ENCODE measurements at regions not wholly inside any gene's neighbourhood (a gene's known extent, or its start where the extent isn't known, plus 50 kb on each side); places are given as distances from the start of the nearest gene placed in this dataset.
A peak's percentile ranks its signal among the peaks of the same experiment; 100 is the strongest.
"Not testable (repeated sequence)": the region's sequence is repeated elsewhere in the genome, so short reads cannot be mapped to it uniquely, and the experiment has no call there.

DNA sequence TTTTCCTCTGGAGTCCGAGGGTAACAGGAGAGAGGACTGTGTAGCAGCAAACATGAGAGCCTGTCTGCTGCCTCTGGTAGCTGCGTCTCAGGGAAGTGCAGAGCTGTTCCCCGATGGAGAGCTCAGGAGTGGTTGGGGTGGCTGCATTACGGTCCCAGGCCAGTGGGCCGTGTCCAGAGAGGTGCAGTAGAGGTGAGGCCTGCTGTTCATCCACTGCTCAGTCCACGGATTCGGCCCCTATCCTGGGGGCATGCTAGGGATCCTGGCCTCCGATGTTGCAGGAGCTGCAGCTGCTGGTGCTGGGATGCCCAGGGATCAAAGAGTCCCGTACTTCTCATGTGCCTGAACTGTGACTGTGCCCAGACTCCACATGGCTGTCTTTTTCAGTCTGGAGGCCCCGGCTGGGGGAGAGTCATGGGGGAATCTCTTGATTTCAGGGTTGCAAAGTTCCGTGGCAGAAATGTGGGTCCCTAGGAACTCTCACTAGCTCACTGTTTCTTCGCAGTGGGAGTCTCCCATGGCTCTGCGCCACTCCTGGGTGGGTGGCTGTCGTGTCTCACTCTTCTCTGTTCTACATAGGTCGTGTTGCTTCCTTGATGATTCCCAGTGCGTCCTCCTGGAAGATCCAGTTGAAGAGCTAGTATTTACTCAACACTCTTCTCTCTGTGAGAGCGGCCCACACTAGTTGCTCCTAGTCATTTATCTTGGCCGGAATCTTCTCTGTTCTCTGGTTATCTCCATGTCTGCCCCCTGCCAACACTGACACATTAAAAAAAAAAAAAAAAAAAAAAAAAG, 109.5 kb upstream of the CENPE start:
- no peak for DNase-seq (ENCODE audit: low spot score)

DNA sequence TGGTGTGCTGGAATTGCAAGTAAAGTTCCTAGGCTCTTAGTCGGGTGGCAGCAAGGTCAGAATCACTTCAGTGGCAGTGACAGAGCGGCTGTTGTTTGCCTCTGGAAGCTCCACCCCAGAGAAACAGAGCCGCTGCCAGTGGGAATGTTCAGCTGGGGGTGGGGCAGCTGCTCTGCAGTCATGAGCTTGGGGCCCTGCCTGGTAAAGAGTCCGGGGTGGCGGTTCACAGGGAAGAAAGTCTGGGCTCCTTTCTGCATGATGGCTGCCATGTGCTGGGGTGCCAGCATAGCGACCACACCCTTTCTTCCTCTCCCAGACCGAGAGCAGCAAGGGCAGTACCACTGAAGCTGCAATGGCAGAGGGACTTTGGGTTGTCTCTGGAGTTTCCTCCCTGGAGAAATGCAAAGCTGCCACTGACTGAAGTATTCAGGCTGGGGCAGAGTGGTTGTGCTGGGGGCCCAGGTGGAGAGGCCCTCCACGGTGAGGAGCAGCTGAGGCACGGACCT, 108.8 kb upstream of the CENPE start:
- DNase-seq (ENCODE audit: low spot score), result peak; percentile 7

DNA sequence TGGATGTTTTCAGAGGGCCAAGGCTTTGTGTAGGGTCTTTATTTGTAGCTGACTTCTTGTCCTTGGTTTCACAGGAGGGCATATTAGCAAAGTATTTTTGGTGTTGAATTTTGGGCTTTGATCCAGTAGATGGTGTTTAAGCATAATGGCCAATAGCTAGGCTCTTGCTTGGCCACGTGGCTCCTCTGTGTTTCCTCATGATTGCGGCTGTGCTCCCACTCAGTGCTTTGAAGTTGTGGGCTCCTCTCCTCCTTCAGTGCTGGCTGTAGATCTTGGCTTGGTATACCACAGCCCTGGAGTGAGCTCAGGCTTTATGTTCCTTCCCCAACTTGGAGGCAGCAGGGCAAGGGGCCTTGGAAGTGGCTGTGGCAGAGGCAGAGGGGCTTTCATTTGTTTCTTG, 107.2 kb upstream of the CENPE start:
- no peak for DNase-seq (ENCODE audit: low spot score)

GRCh38 chr4:103303011-103303410, 104.9 kb upstream of the CENPE start:
- DNase-seq (ENCODE audit: low spot score), result no peak

DNA sequence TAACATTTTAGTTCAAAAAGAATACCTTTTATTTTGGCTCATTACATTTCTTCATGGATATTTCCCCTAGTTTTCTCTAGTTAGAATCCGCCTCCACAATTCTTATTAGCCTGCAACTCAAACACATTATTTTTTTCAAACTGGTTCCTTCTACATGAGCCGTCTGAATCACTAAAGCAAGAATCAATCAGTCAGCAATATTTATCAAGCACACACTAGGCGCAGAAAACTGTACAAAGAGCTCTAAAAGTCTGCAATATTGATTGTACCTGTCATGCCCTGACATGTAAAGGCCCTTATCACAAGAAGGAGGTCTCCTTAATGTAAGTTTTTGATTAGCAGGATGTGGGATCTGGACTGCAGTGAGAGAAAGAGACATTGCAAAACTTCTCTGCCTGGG, 94.8 kb upstream of the CENPE start:
- no peak for DNase-seq (ENCODE audit: low spot score)

GRCh38 chr4:103292373-103292772, 94.2 kb upstream of the CENPE start:
- DNase-seq (ENCODE audit: low spot score), result no peak

- no peak for DNase-seq (ENCODE audit: low spot score)
These were observed 91.0 kb upstream of the CENPE start for GRCh38 chr4:103289186-103289585.

DNA sequence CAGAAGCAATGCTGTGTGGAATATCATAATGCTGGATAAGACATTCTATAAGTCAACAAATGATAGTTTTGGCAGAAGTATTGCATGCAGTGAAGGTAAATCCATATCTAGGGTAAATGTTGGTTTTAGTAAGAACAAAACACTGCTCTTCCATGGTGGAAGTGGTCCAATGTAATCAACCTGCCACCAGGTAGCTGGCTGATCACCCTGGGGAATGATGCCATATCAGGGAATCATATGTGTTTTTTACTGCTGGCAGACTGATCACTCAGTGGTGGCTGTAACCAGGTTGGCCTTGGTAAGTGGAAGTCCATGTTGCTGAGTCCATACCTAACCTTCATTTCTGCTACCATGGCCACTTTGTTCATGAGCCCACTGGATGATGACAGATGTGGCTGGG, 74.0 kb upstream of the CENPE start:
- DNase-seq (ENCODE audit: low spot score), result no peak

DNA sequence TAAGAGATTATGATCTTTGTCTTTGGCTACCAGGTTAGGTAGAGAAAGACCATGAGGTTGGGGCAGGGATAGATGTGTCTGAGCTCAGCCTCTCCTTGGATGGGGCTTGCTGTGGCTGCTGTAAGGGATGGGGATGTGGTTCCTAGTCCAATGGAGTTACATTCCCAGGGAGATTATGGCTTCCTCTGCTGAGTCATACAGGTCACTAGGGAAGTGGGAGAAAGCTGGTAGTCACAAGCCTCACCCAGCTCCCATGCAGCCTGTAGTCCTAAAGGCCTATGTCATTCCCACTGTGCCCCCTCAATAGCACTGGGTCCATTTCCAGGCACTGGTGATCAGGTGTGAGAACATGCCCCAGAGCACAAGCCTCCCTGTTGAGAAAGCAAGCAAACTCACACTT, 70.6 kb upstream of the CENPE start:
- DNase-seq (ENCODE audit: low spot score), result no peak

- no peak for DNase-seq (ENCODE audit: low spot score)
These were observed 66.8 kb upstream of the CENPE start for GRCh38 chr4:103264905-103265304.

DNA sequence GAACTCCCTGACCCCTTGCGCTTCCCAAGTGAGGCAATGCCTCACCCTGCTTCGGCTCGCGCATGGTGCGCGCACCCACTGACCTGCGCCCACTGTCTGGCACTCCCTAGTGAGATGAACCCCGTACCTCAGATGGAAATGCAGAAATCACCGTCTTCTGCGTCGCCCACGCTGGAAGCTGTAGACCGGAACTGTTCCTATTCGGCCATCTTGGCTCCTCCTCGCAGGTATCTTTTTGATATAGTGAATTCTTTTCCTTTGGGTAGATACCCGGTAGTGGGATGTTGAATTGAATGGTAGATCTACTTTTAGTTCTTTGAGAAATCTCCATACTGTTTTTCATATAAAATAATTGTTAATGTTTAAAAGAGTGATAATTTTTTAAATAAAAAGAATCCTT, 57.9 kb upstream of the CENPE start:
- not testable (repeated sequence) for DNase-seq (ENCODE audit: low spot score)

Measured in SW480 (cell line).